ENCODE measurements at regions not wholly inside any gene's neighbourhood (a gene's known extent, or its start where the extent isn't known, plus 50 kb on each side); places are given as distances from the start of the nearest gene placed in this dataset.

DNA sequence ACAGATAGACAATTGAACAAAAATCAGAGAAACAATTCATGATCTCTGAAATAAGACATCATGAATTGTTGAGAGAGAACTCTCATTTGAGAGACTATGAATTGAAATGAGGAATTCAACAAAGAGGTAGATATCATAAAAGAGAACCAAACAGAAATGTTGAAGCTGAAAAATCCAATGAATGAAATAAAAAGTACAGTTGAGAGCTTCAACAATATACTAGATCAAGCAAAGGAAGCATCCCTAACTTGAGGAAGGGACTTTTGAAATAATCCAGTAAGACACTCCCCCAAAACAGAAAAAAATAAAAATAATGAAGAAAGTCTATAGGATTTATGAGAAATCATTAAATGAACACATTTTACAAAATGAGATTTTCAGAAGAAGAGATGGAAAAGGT lies 310.0 kb upstream of the PCDH10 start:
- TF ChIP-seq, protein P1, sequence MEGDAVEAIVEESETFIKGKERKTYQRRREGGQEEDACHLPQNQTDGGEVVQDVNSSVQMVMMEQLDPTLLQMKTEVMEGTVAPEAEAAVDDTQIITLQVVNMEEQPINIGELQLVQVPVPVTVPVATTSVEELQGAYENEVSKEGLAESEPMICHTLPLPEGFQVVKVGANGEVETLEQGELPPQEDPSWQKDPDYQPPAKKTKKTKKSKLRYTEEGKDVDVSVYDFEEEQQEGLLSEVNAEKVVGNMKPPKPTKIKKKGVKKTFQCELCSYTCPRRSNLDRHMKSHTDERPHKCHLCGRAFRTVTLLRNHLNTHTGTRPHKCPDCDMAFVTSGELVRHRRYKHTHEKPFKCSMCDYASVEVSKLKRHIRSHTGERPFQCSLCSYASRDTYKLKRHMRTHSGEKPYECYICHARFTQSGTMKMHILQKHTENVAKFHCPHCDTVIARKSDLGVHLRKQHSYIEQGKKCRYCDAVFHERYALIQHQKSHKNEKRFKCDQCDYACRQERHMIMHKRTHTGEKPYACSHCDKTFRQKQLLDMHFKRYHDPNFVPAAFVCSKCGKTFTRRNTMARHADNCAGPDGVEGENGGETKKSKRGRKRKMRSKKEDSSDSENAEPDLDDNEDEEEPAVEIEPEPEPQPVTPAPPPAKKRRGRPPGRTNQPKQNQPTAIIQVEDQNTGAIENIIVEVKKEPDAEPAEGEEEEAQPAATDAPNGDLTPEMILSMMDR (conservative IDR thresholded peaks at IDR 0.05; ENCODE audit: low read depth, low read length): no peak
- no peak for TF ChIP-seq EZH2 (IDR thresholded peaks at IDR 0.05; ENCODE audit: borderline replicate concordance, low read depth, low read length, poor library complexity, severe bottlenecking)
